ENCODE measurements at regions not wholly inside any gene's neighbourhood (a gene's known extent, or its start where the extent isn't known, plus 50 kb on each side); places are given as distances from the start of the nearest gene placed in this dataset.

DNA sequence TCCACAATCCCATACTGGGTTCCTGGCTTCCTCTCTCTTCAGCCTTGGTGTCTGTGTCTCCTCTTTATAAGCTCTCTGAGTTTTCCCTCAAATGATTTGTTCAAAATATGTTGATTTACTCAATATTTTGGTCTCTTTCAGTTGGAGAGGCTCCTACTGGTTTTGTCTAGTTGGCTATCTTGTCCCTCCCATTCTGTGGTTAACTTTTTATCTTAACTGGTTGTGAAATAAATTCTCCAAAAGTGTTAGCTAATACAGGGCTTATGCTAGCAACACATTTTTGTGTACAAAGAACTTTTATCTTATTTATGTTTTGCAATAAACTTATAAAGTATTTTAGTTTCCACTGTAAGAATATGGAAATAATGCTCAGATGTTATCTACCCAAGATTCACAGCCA is 200.9 kb downstream of the AASDHPPT start:
- no peak for TF ChIP-seq TAF1 (conservative IDR thresholded peaks at IDR 0.05)
- no peak for TF ChIP-seq HNF4A (conservative IDR thresholded peaks at IDR 0.05)
- TF ChIP-seq, protein P1, sequence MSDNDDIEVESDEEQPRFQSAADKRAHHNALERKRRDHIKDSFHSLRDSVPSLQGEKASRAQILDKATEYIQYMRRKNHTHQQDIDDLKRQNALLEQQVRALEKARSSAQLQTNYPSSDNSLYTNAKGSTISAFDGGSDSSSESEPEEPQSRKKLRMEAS (IDR thresholded peaks at IDR 0.05), result no peak
- TF ChIP-seq FOXA1 (IDR thresholded peaks at IDR 0.05), result no peak
- no peak for TF ChIP-seq HNF4G (IDR thresholded peaks at IDR 0.05)
- no peak for TF ChIP-seq NR2F2 (IDR thresholded peaks at IDR 0.05)
- TF ChIP-seq, protein P2, sequence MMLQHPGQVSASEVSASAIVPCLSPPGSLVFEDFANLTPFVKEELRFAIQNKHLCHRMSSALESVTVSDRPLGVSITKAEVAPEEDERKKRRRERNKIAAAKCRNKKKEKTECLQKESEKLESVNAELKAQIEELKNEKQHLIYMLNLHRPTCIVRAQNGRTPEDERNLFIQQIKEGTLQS (IDR thresholded peaks at IDR 0.05), result no peak
- no peak for TF ChIP-seq RXRA (IDR thresholded peaks at IDR 0.05)
- TF ChIP-seq GABPA (IDR thresholded peaks at IDR 0.05 in 1 of 2, conservative IDR thresholded peaks at IDR 0.05 in 1 of 2), result no peak
- TF ChIP-seq, protein P3, sequence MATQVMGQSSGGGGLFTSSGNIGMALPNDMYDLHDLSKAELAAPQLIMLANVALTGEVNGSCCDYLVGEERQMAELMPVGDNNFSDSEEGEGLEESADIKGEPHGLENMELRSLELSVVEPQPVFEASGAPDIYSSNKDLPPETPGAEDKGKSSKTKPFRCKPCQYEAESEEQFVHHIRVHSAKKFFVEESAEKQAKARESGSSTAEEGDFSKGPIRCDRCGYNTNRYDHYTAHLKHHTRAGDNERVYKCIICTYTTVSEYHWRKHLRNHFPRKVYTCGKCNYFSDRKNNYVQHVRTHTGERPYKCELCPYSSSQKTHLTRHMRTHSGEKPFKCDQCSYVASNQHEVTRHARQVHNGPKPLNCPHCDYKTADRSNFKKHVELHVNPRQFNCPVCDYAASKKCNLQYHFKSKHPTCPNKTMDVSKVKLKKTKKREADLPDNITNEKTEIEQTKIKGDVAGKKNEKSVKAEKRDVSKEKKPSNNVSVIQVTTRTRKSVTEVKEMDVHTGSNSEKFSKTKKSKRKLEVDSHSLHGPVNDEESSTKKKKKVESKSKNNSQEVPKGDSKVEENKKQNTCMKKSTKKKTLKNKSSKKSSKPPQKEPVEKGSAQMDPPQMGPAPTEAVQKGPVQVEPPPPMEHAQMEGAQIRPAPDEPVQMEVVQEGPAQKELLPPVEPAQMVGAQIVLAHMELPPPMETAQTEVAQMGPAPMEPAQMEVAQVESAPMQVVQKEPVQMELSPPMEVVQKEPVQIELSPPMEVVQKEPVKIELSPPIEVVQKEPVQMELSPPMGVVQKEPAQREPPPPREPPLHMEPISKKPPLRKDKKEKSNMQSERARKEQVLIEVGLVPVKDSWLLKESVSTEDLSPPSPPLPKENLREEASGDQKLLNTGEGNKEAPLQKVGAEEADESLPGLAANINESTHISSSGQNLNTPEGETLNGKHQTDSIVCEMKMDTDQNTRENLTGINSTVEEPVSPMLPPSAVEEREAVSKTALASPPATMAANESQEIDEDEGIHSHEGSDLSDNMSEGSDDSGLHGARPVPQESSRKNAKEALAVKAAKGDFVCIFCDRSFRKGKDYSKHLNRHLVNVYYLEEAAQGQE (IDR thresholded peaks at IDR 0.05), result no peak
- TF ChIP-seq, protein P4, sequence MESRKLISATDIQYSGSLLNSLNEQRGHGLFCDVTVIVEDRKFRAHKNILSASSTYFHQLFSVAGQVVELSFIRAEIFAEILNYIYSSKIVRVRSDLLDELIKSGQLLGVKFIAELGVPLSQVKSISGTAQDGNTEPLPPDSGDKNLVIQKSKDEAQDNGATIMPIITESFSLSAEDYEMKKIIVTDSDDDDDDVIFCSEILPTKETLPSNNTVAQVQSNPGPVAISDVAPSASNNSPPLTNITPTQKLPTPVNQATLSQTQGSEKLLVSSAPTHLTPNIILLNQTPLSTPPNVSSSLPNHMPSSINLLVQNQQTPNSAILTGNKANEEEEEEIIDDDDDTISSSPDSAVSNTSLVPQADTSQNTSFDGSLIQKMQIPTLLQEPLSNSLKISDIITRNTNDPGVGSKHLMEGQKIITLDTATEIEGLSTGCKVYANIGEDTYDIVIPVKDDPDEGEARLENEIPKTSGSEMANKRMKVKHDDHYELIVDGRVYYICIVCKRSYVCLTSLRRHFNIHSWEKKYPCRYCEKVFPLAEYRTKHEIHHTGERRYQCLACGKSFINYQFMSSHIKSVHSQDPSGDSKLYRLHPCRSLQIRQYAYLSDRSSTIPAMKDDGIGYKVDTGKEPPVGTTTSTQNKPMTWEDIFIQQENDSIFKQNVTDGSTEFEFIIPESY (IDR thresholded peaks at IDR 0.05), result no peak
- TF ChIP-seq YY1 (IDR thresholded peaks at IDR 0.05), result no peak
- TF ChIP-seq, protein P5, sequence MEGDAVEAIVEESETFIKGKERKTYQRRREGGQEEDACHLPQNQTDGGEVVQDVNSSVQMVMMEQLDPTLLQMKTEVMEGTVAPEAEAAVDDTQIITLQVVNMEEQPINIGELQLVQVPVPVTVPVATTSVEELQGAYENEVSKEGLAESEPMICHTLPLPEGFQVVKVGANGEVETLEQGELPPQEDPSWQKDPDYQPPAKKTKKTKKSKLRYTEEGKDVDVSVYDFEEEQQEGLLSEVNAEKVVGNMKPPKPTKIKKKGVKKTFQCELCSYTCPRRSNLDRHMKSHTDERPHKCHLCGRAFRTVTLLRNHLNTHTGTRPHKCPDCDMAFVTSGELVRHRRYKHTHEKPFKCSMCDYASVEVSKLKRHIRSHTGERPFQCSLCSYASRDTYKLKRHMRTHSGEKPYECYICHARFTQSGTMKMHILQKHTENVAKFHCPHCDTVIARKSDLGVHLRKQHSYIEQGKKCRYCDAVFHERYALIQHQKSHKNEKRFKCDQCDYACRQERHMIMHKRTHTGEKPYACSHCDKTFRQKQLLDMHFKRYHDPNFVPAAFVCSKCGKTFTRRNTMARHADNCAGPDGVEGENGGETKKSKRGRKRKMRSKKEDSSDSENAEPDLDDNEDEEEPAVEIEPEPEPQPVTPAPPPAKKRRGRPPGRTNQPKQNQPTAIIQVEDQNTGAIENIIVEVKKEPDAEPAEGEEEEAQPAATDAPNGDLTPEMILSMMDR (IDR thresholded peaks at IDR 0.05; ENCODE audit: low read depth, low read length, missing input control), result no peak
- TF ChIP-seq FOXA2 (IDR thresholded peaks at IDR 0.05), result no peak
- no peak for TF ChIP-seq RAD21 (IDR thresholded peaks at IDR 0.05)
- TF ChIP-seq JUND (IDR thresholded peaks at IDR 0.05), result no peak
- TF ChIP-seq EGR1 (IDR thresholded peaks at IDR 0.05; ENCODE audit: low read depth in 2 of 2), result no peak
- no peak for TF ChIP-seq SP1 (IDR thresholded peaks at IDR 0.05)
- H3K27me3 ChIP-seq (ENCODE audit: control insufficient read depth in 4 of 4, insufficient read depth in 4 of 4, low read length in 3 of 4), result peaks cover 0 to 3% (median 0%) of the 10 kb centered on the region in 4 donors
- no peak overlapping the region for H3K9ac ChIP-seq (ENCODE audit: low read depth in 1 of 2, low read length in 2 of 2)
- no peaks in the 10 kb centered on the region for H3K4me1 ChIP-seq (ENCODE audit: control insufficient read depth in 4 of 4, insufficient read depth in 4 of 4, low read length in 3 of 4)
- no peak for DNase-seq (ENCODE audit: low spot score)
- no peak overlapping the region for H3K27ac ChIP-seq (ENCODE audit: low read depth in 1 of 2, low read length in 2 of 2)
- H3K4me3 ChIP-seq (ENCODE audit: low read depth in 1 of 3, low read length in 3 of 3), result no peak overlapping the region
- no peaks in the 10 kb centered on the region for H3K36me3 ChIP-seq (ENCODE audit: control insufficient read depth in 4 of 4, insufficient read depth in 3 of 4, low read depth in 1 of 4, low read length in 3 of 4)
- no peaks in the 10 kb centered on the region for H3K9me3 ChIP-seq (ENCODE audit: control insufficient read depth in 4 of 4, low read length in 3 of 4)
